ENCODE measurements at regions not wholly inside any gene's neighbourhood (a gene's known extent, or its start where the extent isn't known, plus 50 kb on each side); places are given as distances from the start of the nearest gene placed in this dataset.

- no peaks in the 10 kb centered on the region for H3K36me3 ChIP-seq (ENCODE audit: control insufficient read depth in 2 of 3, insufficient read depth in 3 of 3, low read length in 3 of 3)
- no peak overlapping the region for H3K4me3 ChIP-seq (ENCODE audit: low read length in 3 of 3)
- no peak for TF ChIP-seq CTCF (IDR thresholded peaks at IDR 0.05; ENCODE audit: borderline replicate concordance, extremely low read depth, insufficient read depth)
- peaks cover 3% of the 10 kb centered on the region for H3K27me3 ChIP-seq (ENCODE audit: control insufficient read depth, insufficient read depth, low read length)
- intact Hi-C loops (cut with DNase I), result no loop called here
- H3K9ac ChIP-seq (ENCODE audit: low read length in 3 of 3), result no peak overlapping the region
- FAIRE-seq (no peak), DNase-seq (no peak)
- H3K4me1 ChIP-seq (ENCODE audit: control insufficient read depth in 2 of 3, insufficient read depth in 2 of 3, low read depth in 1 of 3, low read length in 3 of 3), result peaks cover 3 to 7% (median 6%) of the 10 kb centered on the region in 3 donors
- no peak overlapping the region for H3K27ac ChIP-seq (ENCODE audit: low read depth in 2 of 2, low read length in 2 of 2)
- no peaks in the 10 kb centered on the region for H3K9me3 ChIP-seq (ENCODE audit: control insufficient read depth in 2 of 3, insufficient read depth in 1 of 3, low read length in 3 of 3)
Measured at GRCh38 chr1:47646676-47647075, 208.8 kb downstream of the FOXD2 start.

- Histone ChIP-seq H3K27me3 (ENCODE audit: control insufficient read depth, insufficient read depth, low read length) (peaks cover 3% of the 10 kb centered on the region), H3K4me1 (ENCODE audit: control insufficient read depth in 2 of 3, insufficient read depth in 2 of 3, low read depth in 1 of 3, low read length in 3 of 3) (peaks cover 3 to 7% (median 6%) of the 10 kb centered on the region in 3 donors), H3K9ac (ENCODE audit: low read length in 3 of 3) (no peak overlapping the region), H3K4me3 (ENCODE audit: low read length in 3 of 3) (no peak overlapping the region), H3K27ac (ENCODE audit: low read depth in 2 of 2, low read length in 2 of 2) (no peak overlapping the region), H3K9me3 (ENCODE audit: control insufficient read depth in 2 of 3, insufficient read depth in 1 of 3, low read length in 3 of 3) (no peaks in the 10 kb centered on the region), H3K36me3 (ENCODE audit: control insufficient read depth in 2 of 3, insufficient read depth in 3 of 3, low read length in 3 of 3) (no peaks in the 10 kb centered on the region)
- intact Hi-C loops (cut with DNase I), result no loop called here
- no peak for TF ChIP-seq CTCF (IDR thresholded peaks at IDR 0.05; ENCODE audit: borderline replicate concordance, extremely low read depth, insufficient read depth)
- FAIRE-seq (no peak), DNase-seq (no peak)
Measured at GRCh38 chr1:47647327-47647845, 209.5 kb downstream of the FOXD2 start.

- Histone ChIP-seq H3K9ac (ENCODE audit: low read length in 3 of 3) (no peak overlapping the region), H3K27me3 (ENCODE audit: control insufficient read depth, insufficient read depth, low read length) (peaks cover 3% of the 10 kb centered on the region), H3K9me3 (ENCODE audit: control insufficient read depth in 2 of 3, insufficient read depth in 1 of 3, low read length in 3 of 3) (no peaks in the 10 kb centered on the region), H3K27ac (ENCODE audit: low read depth in 2 of 2, low read length in 2 of 2) (no peak overlapping the region), H3K4me1 (ENCODE audit: control insufficient read depth in 2 of 3, insufficient read depth in 2 of 3, low read depth in 1 of 3, low read length in 3 of 3) (peaks cover 3 to 7% (median 6%) of the 10 kb centered on the region in 3 donors), H3K36me3 (ENCODE audit: control insufficient read depth in 2 of 3, insufficient read depth in 3 of 3, low read length in 3 of 3) (no peaks in the 10 kb centered on the region), H3K4me3 (ENCODE audit: low read length in 3 of 3) (no peak overlapping the region)
- intact Hi-C loops (cut with DNase I), result no loop called here
- FAIRE-seq (no peak), DNase-seq (peak in 4 of 5 donors; percentile 56 to 71 (median 62))
- no peak for TF ChIP-seq CTCF (IDR thresholded peaks at IDR 0.05; ENCODE audit: borderline replicate concordance, extremely low read depth, insufficient read depth)
Measured at GRCh38 chr1:47650205-47650604, 212.4 kb downstream of the FOXD2 start.

GRCh38 chr1:47650611-47651010, 212.8 kb downstream of the FOXD2 start:
- TF ChIP-seq CTCF (IDR thresholded peaks at IDR 0.05; ENCODE audit: borderline replicate concordance, extremely low read depth, insufficient read depth), result no peak
- intact Hi-C loops (cut with DNase I), result no loop called here
- no peaks in the 10 kb centered on the region for H3K9me3 ChIP-seq (ENCODE audit: control insufficient read depth in 2 of 3, insufficient read depth in 1 of 3, low read length in 3 of 3)
- H3K27me3 ChIP-seq (ENCODE audit: control insufficient read depth, insufficient read depth, low read length), result peaks cover 3% of the 10 kb centered on the region
- FAIRE-seq, result no peak
- peak in 4 of 5 donors; percentile 55 to 75 (median 66) for DNase-seq
- H3K27ac ChIP-seq (ENCODE audit: low read depth in 2 of 2, low read length in 2 of 2), result no peak overlapping the region
- no peaks in the 10 kb centered on the region for H3K36me3 ChIP-seq (ENCODE audit: control insufficient read depth in 2 of 3, insufficient read depth in 3 of 3, low read length in 3 of 3)
- H3K4me3 ChIP-seq (ENCODE audit: low read length in 3 of 3), result no peak overlapping the region
- H3K4me1 ChIP-seq (ENCODE audit: control insufficient read depth in 2 of 3, insufficient read depth in 2 of 3, low read depth in 1 of 3, low read length in 3 of 3), result peaks cover 3 to 7% (median 4%) of the 10 kb centered on the region in 3 donors
- H3K9ac ChIP-seq (ENCODE audit: low read length in 3 of 3), result no peak overlapping the region

Measured in kidney (tissue), 13 donors.